ENCODE measurements at regions not wholly inside any gene's neighbourhood (a gene's known extent, or its start where the extent isn't known, plus 50 kb on each side); places are given as distances from the start of the nearest gene placed in this dataset.

DNA sequence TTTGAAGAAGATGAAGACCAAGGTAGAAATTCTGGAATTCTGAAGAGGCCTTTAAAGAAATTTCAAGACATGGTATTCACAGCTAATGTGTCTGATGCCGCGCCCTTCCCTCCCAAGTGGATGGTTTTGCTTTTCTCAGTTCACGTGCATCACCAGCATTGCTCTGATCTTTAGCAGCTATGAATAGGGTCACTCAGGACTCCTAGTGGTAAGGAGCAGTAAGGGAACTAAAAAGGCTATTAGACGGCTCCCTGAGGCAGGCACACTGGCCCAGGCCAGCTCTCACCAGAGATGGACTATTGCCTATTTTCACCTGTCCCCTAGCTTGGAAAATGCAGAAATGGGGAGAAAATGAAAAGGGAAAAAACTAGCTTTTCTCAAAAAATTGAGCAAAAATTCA lies 447.5 kb upstream of the RASGEF1B start:
- Mint-ChIP-seq H3K4me1 (ENCODE audit: low read depth) (no peaks in the 10 kb centered on the region), H3K36me3 (ENCODE audit: low read depth) (no peaks in the 10 kb centered on the region), H3K27ac (no peak overlapping the region), H3K27me3 (ENCODE audit: low read depth) (peaks cover 8% of the 10 kb centered on the region), H3K9me3 (no peaks in the 10 kb centered on the region), H3K4me3 (ENCODE audit: low read depth) (no peak overlapping the region)
- DNase-seq (ENCODE audit: low spot score) = no peak
- intact Hi-C loops (cut with micrococcal nuclease) = loop anchor here (10.0 kb wide), 2 partner anchors 286 to 514 kb away; no protein-coding TSS in a partner anchor

DNA sequence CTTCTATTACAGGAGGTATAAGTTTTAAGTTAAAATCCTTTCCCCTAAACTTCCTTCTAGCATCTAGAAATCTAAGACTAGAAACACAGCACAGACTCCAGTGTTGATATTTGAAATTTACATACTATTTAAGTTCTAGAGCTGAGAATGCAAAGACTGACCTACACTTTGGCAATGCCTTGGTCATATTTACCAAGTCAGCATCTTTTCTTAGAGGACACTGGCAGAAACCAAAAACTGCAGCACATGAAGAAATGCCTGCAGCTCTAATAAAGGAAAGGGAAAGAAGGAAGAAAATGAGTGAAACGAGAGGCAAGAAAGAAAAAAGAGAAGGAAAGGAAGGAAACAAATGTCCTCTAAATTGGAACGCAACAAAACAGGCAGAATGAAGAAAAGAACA lies 443.7 kb upstream of the RASGEF1B start:
- Mint-ChIP-seq H3K27ac (no peak overlapping the region), H3K36me3 (ENCODE audit: low read depth) (no peaks in the 10 kb centered on the region), H3K27me3 (ENCODE audit: low read depth) (peaks cover 14% of the 10 kb centered on the region), H3K4me1 (ENCODE audit: low read depth) (peaks cover 4% of the 10 kb centered on the region), H3K4me3 (ENCODE audit: low read depth) (no peak overlapping the region), H3K9me3 (no peaks in the 10 kb centered on the region)
- intact Hi-C loops (cut with micrococcal nuclease) = loop anchor here (10.0 kb wide), 2 partner anchors 289 to 511 kb away; no protein-coding TSS in a partner anchor
- DNase-seq (ENCODE audit: low spot score) = no peak

DNA sequence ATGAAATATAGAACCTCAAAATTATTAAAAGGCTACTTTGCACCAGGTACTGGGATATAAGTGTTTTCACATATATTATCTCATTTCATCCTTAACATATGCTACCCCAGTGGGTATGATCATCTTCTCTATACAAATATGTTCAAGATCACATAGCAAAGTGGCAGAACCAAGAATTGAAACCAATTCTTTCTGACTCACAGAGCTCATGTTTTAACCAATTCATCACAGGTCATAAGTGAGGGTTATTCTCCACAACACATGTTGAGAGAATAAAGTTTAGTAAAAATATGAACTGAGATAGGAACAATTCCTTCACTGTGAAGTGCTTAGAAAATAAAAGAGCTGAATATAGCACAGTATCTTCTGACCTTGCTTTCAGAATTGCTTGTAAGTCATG lies 442.9 kb upstream of the RASGEF1B start:
- no peak overlapping the region for H3K27ac Mint-ChIP-seq
- intact Hi-C loops (cut with micrococcal nuclease) = loop anchor here (10.0 kb wide), 2 partner anchors 290 to 510 kb away; no protein-coding TSS in a partner anchor
- no peaks in the 10 kb centered on the region for H3K9me3 Mint-ChIP-seq
- no peak for DNase-seq (ENCODE audit: low spot score)
- H3K4me1 Mint-ChIP-seq (ENCODE audit: low read depth) = peaks cover 4% of the 10 kb centered on the region
- no peaks in the 10 kb centered on the region for H3K36me3 Mint-ChIP-seq (ENCODE audit: low read depth)
- no peak overlapping the region for H3K4me3 Mint-ChIP-seq (ENCODE audit: low read depth)
- peaks cover 14% of the 10 kb centered on the region for H3K27me3 Mint-ChIP-seq (ENCODE audit: low read depth)

DNA sequence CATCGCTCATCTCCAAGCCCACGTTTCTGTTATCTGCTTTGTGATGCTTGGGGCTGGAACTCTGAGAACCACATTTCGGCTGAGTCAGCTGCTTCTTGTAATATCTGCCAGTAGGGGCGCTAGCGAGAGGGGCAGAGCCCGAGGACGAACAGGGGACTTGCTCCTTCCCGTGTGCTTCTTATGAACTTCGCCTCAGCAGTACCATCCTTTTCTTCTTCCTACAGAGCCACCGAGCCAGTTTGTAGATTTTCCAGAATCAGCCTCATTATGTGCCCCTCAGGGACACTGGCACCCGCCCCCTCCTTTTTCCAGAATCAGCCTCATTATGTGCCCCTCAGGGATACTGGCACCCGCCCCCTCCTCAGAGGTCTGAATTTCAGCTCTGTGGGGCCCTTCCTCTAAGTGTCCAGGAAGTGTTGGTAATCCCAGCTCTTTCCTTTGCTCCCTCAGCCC lies 441.7 kb upstream of the RASGEF1B start:
- intact Hi-C loops (cut with micrococcal nuclease) = loop anchor here (10.0 kb wide), 2 partner anchors 291 to 509 kb away; no protein-coding TSS in a partner anchor
- Mint-ChIP-seq H3K36me3 (ENCODE audit: low read depth) (no peaks in the 10 kb centered on the region), H3K4me3 (ENCODE audit: low read depth) (no peak overlapping the region), H3K27ac (no peak overlapping the region), H3K4me1 (ENCODE audit: low read depth) (peaks cover 4% of the 10 kb centered on the region), H3K27me3 (ENCODE audit: low read depth) (peaks cover 25% of the 10 kb centered on the region), H3K9me3 (no peaks in the 10 kb centered on the region)
- DNase-seq (ENCODE audit: low spot score) = peak; percentile 17

DNA sequence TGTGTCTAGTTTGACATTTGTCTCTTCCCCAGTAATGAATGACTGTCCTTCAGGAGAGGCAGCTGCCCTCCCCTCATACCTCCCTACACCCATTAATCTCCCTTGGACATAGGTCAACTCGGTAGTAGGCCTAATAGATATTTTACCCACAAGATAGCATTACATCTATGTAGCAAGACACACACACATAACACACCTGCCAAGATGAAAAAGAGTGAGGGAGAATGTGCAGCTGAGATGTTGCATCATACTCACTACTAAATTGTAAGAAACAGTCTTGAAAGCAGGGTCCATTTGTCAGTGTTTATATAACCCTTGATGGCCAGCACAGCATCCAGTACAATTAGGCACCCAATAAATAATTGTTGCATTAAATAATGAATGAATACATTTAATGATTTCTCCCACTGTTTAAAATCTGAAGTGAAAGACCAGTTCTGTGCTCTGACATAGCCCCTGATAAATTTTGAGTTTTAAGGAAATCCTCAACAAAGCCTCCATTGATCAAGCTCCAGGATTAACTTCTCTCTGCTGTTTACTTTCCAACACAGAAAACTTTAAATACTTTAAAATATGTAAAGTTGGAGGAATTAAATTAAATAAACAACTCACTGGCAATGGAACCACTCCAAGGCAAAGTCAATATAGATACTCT lies 440.8 kb upstream of the RASGEF1B start:
- H3K27me3 Mint-ChIP-seq (ENCODE audit: low read depth) = peaks cover 21% of the 10 kb centered on the region
- H3K9me3 Mint-ChIP-seq = no peaks in the 10 kb centered on the region
- no peak for DNase-seq (ENCODE audit: low spot score)
- intact Hi-C loops (cut with micrococcal nuclease) = loop anchor here (10.0 kb wide), 2 partner anchors 292 to 508 kb away; no protein-coding TSS in a partner anchor
- no peaks in the 10 kb centered on the region for H3K36me3 Mint-ChIP-seq (ENCODE audit: low read depth)
- H3K4me3 Mint-ChIP-seq (ENCODE audit: low read depth) = no peak overlapping the region
- no peak overlapping the region for H3K27ac Mint-ChIP-seq
- H3K4me1 Mint-ChIP-seq (ENCODE audit: low read depth) = peaks cover 4% of the 10 kb centered on the region

DNA sequence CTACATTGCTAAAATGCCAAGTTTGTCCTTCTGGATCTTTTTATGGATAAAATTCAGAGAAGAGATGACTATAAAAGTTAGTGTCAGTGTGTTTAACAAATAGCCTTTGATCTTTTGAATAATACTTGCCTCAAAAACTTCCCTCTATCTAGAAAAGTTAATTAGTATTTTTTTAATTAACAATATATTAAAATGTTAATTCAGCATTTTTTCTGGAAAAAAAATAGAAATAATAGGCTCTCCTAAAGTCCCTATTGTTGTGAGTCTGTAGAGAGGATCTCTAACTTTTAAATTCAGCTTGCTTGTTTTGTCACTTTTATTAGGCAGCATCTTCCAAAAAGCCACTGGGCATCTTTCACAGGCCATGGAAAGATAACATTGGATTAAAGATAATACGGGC lies 435.2 kb upstream of the RASGEF1B start:
- no peaks in the 10 kb centered on the region for H3K9me3 Mint-ChIP-seq
- intact Hi-C loops (cut with micrococcal nuclease) = no loop called here
- H3K4me3 Mint-ChIP-seq (ENCODE audit: low read depth) = no peak overlapping the region
- H3K36me3 Mint-ChIP-seq (ENCODE audit: low read depth) = no peaks in the 10 kb centered on the region
- H3K4me1 Mint-ChIP-seq (ENCODE audit: low read depth) = peaks cover 5% of the 10 kb centered on the region
- DNase-seq (ENCODE audit: low spot score) = no peak
- peaks cover 11% of the 10 kb centered on the region for H3K27me3 Mint-ChIP-seq (ENCODE audit: low read depth)
- no peak overlapping the region for H3K27ac Mint-ChIP-seq

DNA sequence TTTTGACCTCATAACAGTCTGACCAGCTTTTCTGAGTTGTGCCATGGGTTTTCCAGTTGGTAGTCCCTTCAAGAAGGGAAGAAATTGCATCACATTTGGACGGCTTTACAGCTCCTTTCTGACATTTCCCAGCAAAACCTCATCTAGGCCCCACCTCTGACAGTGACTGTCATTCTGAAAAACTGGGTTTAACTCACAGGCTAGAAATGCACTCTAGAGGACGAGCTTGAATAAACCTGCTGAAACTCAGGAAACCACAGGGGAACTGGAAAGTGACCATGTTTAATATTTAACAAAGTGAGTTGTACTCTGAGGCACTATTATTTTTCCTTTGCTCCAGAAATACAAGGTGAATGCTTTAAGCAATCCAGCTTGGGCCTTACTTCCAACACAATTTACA lies 434.3 kb upstream of the RASGEF1B start:
- H3K4me3 Mint-ChIP-seq (ENCODE audit: low read depth) = no peak overlapping the region
- H3K36me3 Mint-ChIP-seq (ENCODE audit: low read depth) = no peaks in the 10 kb centered on the region
- no peak overlapping the region for H3K27ac Mint-ChIP-seq
- H3K27me3 Mint-ChIP-seq (ENCODE audit: low read depth) = peaks cover 13% of the 10 kb centered on the region
- intact Hi-C loops (cut with micrococcal nuclease) = no loop called here
- H3K4me1 Mint-ChIP-seq (ENCODE audit: low read depth) = peaks cover 5% of the 10 kb centered on the region
- DNase-seq (ENCODE audit: low spot score) = no peak
- H3K9me3 Mint-ChIP-seq = no peaks in the 10 kb centered on the region

DNA sequence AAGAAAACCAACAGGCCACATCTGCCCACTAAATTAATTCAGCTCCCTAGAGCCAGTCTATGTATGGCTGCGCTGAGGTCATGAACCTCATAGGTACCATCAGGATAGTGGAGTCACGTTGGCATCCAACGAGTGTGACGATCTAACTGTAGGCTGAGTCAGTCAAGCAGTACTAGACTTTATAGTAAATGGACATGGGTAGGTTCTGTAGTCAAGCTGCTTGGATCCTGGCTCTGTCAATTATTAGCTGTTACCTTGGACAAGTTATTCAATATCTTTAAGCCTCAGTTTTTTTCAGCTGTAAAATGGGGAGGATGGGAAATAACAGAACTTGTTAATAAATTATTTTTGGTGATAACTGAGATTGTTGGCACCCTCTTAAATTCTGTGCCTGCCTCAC lies 432.4 kb upstream of the RASGEF1B start:
- no peak for DNase-seq (ENCODE audit: low spot score)
- peaks cover 6% of the 10 kb centered on the region for H3K4me1 Mint-ChIP-seq (ENCODE audit: low read depth)
- H3K36me3 Mint-ChIP-seq (ENCODE audit: low read depth) = no peaks in the 10 kb centered on the region

DNA sequence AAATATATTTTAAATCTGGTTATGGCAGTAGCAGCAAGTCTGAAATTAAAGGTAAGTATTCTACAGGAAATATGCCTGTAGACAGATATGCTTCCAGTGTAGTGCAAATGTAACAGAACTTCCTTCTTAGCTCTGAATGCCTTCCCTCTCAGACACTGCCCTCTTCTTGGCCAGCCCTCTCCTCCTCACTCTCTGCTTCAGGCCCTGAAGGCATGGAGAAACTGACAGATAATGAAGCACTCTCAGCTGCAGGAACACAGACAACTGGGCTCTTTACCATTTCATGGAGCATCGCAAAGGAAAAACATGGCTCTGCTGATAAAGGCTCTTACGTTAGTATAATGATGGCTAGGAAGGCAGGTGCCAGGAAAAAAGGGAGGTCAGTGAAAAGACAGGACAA lies 431.5 kb upstream of the RASGEF1B start:
- Mint-ChIP-seq H3K27me3 (ENCODE audit: low read depth) (peaks cover 1% of the 10 kb centered on the region), H3K4me3 (ENCODE audit: low read depth) (no peak overlapping the region), H3K36me3 (ENCODE audit: low read depth) (no peaks in the 10 kb centered on the region), H3K27ac (no peak overlapping the region), H3K4me1 (ENCODE audit: low read depth) (peaks cover 7% of the 10 kb centered on the region), H3K9me3 (no peaks in the 10 kb centered on the region)
- intact Hi-C loops (cut with micrococcal nuclease) = no loop called here
- no peak for DNase-seq (ENCODE audit: low spot score)

More for the DNA sequence above, 432.4 kb upstream of the RASGEF1B start:
- peaks cover 8% of the 10 kb centered on the region for H3K27me3 Mint-ChIP-seq (ENCODE audit: low read depth)
- intact Hi-C loops (cut with micrococcal nuclease) = no loop called here
- H3K4me3 Mint-ChIP-seq (ENCODE audit: low read depth) = no peak overlapping the region
- no peak overlapping the region for H3K27ac Mint-ChIP-seq
- H3K9me3 Mint-ChIP-seq = no peaks in the 10 kb centered on the region

DNA sequence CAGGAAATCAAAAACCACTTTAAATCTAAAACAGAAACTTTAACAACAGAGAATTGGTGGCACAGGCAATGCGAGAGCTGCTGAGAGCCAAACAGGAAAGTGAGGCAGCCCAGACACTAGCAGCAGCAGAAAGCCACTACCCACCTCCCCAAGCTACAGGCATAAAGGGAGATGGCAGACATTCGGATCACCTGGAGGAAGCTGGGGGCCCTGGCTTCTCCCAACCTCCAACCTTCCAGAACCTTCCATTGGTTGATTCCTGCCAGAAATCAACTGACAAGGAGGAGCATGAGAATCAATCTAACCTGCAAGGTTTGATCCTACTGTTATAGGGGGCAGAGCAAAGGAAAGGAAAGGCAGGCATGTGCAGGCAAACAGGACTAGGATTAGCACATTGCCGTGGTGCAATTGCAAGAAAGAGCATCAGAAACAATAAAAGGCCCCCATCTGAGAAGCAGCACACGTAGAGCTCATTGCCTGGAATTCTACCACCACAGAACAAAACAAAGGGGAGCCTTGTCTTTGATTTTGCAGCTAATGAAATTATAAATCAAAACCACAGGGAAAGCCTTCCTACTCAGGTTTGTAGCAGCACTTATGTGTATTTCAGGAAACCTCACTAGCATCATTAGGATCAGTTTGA lies 427.3 kb upstream of the RASGEF1B start:
- no peak for DNase-seq (ENCODE audit: low spot score)
- Mint-ChIP-seq H3K36me3 (ENCODE audit: low read depth) (no peaks in the 10 kb centered on the region), H3K4me3 (ENCODE audit: low read depth) (no peak overlapping the region), H3K9me3 (no peaks in the 10 kb centered on the region), H3K4me1 (ENCODE audit: low read depth) (peaks cover 2% of the 10 kb centered on the region), H3K27ac (no peak overlapping the region), H3K27me3 (ENCODE audit: low read depth) (peaks cover 1% of the 10 kb centered on the region)
- intact Hi-C loops (cut with micrococcal nuclease) = no loop called here

DNA sequence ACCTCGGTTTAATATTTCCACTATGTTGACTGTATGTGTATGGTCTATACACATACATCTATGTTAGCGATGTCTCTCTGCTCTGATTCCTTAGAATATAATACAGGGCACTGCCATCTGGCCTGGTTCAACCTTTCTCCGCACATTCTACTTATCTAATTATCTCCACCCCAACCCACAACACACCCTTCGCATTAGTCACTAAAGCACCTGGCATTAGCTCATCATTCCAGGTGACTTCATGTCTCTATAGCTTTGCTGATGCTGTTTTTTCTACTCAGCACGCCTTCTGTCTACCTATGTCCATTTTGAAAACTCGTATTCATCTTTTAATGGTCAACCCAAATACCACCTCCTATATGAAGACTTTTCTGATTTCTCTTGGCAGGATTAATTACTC lies 425.2 kb upstream of the RASGEF1B start:
- H3K4me1 Mint-ChIP-seq (ENCODE audit: low read depth) = peaks cover 2% of the 10 kb centered on the region
- intact Hi-C loops (cut with micrococcal nuclease) = no loop called here

DNA sequence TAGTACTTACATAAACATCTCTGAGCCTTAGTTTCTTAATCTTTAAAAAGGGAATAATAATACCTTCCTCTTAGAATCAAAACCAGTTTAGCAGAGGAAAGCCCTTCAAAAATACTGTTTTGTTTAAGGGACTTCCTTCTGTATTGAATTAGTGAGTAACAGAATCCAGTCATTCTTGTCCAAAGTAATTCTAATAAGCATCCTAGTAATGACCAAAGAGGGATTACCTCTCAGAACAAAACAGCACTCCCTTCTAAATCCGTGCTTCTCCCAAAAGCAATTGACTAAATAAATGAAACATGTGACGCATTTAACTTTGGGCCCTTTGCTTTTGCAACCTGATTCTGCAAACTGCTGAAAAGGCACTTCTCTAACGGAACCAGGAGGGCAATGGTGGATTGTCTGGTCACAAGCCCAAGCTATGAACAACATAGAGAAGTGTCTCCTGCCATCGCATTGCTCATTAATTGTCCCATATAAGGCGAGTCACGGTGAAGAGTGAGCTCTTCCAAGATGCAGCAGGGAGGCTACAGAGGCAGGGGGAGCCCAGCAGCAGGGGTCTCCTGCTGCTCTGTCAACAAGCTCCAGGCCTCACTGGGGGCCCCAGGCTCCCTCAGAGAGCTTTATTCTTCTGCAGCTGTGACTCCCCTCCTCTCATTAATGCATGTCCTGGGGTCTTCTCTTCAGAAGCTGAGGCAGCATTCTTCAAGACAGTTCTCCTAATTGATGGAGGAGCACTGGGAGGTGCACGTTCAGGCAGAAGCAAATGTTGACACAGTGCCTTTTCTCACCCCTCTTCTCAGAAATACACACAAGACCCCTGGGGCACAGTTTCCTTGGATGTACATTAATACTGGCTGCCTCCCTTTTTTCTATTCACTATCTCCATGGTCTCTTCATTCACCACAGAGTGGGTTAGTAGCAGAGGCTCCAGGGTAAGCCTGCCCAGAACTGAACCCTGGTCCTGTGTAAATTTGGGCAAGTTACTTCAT lies 419.6 kb upstream of the RASGEF1B start:
- no peaks in the 10 kb centered on the region for H3K9me3 Mint-ChIP-seq
- no peaks in the 10 kb centered on the region for H3K36me3 Mint-ChIP-seq (ENCODE audit: low read depth)
- DNase-seq (ENCODE audit: low spot score) = no peak
- H3K4me1 Mint-ChIP-seq (ENCODE audit: low read depth) = no peaks in the 10 kb centered on the region
- peaks cover 13% of the 10 kb centered on the region for H3K27me3 Mint-ChIP-seq (ENCODE audit: low read depth)
- H3K4me3 Mint-ChIP-seq (ENCODE audit: low read depth) = no peak overlapping the region
- intact Hi-C loops (cut with micrococcal nuclease) = no loop called here
- H3K27ac Mint-ChIP-seq = no peak overlapping the region

More for the DNA sequence above, 425.2 kb upstream of the RASGEF1B start:
- DNase-seq (ENCODE audit: low spot score) = no peak
- Mint-ChIP-seq H3K36me3 (ENCODE audit: low read depth) (no peaks in the 10 kb centered on the region), H3K9me3 (no peaks in the 10 kb centered on the region), H3K27ac (no peak overlapping the region), H3K4me3 (ENCODE audit: low read depth) (no peak overlapping the region), H3K27me3 (ENCODE audit: low read depth) (peaks cover 8% of the 10 kb centered on the region)

All from activated T-helper 2 cell treated with anti-CD3 and anti-CD28 coated beads, Interferon-gamma antibody, Interleukin-2, Interleukin-4, amounts not matched to agents 10 μg/mL and 5 μg/mL and 100 μg/mL, durations not matched to agents 14 hours and 24 hours and 36 hours (primary cell).